VCaP (cell line): ENCODE measurements at regions not wholly inside any gene's neighbourhood (a gene's known extent, or its start where the extent isn't known, plus 50 kb on each side); places are given as distances from the start of the nearest gene placed in this dataset.
"Not testable (repeated sequence)": the region's sequence is repeated elsewhere in the genome, so short reads cannot be mapped to it uniquely, and the experiment has no call there.

Source experiments
- H3K27ac ChIP-seq: fragments of 450-650 bp; 2 replicates; pipeline ENCODE4 v1.5.1; 2017
- TF ChIP-seq, protein P1 (sequence below): fragments of 450-650 bp; conservative IDR thresholded peaks from 2 replicates; pipeline ENCODE4 v1.5.1; 2017; ENCODE audit warnings: mild to moderate bottlenecking, moderate library complexity

DNA sequence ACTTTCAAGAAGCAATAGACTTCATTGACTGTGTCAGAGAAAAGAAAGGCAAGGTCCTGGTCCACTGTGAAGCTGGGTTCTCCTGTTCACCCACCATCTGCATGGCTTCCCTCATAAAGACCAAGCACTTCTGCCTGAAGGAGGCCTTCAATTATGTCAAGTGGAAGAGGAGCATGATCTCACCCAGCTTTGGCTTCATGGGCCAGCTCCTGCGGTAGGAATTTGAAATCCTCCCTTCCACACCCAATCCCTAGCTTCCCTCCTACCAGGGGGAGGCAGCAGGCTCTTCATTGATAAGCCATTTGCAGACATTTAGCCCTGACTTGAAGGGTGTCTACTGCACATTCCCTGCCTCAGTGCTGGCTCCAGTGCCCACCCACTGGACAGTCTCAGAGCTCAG lies 84.3 kb upstream of the RHOU start:
- TF ChIP-seq, protein P1, sequence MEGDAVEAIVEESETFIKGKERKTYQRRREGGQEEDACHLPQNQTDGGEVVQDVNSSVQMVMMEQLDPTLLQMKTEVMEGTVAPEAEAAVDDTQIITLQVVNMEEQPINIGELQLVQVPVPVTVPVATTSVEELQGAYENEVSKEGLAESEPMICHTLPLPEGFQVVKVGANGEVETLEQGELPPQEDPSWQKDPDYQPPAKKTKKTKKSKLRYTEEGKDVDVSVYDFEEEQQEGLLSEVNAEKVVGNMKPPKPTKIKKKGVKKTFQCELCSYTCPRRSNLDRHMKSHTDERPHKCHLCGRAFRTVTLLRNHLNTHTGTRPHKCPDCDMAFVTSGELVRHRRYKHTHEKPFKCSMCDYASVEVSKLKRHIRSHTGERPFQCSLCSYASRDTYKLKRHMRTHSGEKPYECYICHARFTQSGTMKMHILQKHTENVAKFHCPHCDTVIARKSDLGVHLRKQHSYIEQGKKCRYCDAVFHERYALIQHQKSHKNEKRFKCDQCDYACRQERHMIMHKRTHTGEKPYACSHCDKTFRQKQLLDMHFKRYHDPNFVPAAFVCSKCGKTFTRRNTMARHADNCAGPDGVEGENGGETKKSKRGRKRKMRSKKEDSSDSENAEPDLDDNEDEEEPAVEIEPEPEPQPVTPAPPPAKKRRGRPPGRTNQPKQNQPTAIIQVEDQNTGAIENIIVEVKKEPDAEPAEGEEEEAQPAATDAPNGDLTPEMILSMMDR, result no peak

DNA sequence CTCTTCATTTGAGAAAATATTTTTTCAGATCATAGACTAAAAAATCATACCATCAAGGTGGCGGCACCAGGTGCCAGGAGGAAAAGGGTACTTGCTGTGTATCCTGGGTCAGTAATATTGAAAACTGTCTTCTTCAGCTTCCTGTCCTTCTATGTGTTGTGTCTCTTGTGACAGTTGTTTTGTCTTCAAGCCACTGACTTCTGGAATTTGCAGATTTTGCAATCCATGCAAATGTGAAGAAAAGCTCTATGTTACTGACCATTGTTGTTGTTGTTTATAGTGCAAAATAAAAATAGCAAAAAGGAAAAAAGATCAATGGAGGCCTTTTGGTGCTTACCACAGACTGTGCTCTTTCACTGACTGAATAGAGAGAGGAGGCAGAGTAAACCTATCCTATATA lies 83.2 kb upstream of the RHOU start:
- H3K27ac ChIP-seq, result no peak overlapping the region
- TF ChIP-seq, protein P1, result no peak

More for the DNA sequence above, 84.3 kb upstream of the RHOU start:
- no peak overlapping the region for H3K27ac ChIP-seq

DNA sequence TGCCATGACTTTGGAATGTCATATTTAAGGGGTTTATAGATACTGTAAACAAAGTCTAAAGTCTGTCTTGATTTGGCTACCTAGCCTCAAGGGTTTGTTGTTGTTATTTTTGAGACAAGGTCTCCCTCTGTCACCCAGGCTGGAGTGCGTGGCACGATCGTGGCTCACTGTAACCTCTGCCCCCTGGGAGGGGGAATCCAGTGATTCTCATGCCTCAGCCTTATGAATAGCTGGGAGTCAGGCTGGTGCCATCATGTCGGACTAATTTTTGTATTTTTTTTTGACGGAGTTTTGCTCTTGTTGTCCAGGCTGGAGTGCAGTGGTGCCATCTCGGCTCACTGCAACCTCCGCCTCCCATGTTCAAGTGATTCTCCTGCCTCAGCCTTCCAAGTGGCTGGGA lies 82.2 kb upstream of the RHOU start:
- H3K27ac ChIP-seq, result not testable (repeated sequence)

GRCh38 chr1:228653748-228654147 lies 81.5 kb upstream of the RHOU start:
- TF ChIP-seq, protein P1, result no peak
- H3K27ac ChIP-seq, result no peak overlapping the region

- no peak overlapping the region for H3K27ac ChIP-seq
- TF ChIP-seq, protein P1, result no peak
These were observed 79.4 kb upstream of the RHOU start for GRCh38 chr1:228655796-228656394.

- not testable (repeated sequence) for H3K27ac ChIP-seq
These were observed 73.1 kb upstream of the RHOU start for GRCh38 chr1:228662007-228662689.

DNA sequence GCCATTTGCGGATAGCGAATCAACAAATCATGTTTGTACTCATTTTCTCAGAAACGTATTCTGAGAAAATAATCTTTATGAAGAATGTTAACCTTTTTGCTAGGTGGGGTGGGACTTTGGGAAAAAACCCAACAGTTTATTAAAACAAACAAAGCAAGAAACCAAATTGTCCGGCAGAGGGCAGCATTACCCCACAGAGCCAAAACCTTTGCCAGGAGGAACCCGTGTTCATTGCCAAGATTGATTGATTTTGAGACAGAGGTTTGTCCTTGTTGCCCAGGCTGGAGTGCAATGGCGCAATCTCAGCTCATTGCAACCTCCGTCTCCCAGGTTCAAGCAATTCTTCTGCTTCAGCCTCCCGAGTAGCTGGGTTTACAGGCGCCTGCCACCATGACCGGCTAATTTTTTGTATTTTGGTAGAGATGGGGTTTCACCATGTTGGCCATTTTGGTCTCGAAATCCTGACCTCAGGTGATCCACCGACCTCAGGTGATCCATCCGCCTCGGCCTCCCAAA lies 70.8 kb upstream of the RHOU start:
- H3K27ac ChIP-seq, result no peak overlapping the region; the same call in 1 of the 2 replicates
- TF ChIP-seq, protein P1, result peak; percentile 90

DNA sequence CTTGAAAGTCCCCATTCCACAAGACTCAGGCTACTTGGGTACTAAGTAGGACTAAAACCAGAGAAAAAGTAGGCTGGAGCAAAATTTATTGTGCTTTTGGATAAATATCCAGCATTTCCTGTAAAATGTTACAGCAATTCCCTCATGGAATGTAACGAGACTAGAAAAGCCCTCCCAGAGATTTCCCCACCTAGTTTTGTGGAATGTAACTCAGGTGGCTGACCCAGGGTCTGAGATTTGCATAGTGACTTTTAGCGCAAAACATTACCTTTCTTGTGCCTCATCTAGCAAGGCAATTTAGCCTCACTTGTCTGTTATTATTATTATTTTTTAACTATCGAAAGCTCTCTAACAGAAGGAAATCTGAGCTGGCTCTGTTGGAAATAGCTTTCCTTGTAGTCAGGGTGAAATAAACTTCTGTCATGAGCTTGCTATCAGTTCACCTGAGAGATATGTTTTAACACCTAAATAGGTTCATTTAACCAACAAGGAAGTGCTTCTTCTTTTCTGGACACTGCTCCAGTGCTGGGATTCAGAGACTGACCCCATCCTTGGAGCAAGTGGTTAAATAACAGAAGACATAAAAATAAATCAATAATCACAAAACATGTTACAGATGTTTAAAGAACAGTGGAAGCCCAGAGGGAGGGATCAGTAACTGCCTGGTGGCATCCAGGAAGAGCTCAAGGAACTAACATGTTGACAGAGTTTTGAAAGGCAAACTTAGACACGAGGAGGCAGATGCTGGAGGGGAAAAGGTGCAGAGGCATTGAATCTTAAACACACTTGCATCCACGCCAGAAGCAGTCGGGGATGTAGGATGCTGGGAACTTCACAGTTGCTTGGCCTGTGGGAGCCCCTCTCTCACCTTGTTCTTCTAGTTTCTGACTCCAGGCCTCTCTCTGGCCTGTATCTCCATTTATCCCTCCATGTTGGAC lies 68.3 kb upstream of the RHOU start:
- TF ChIP-seq, protein P1, result no peak
- peak overlapping the region; percentile 48 for H3K27ac ChIP-seq
